ENCODE measurements at regions not wholly inside any gene's neighbourhood (a gene's known extent, or its start where the extent isn't known, plus 50 kb on each side); places are given as distances from the start of the nearest gene placed in this dataset.

DNA sequence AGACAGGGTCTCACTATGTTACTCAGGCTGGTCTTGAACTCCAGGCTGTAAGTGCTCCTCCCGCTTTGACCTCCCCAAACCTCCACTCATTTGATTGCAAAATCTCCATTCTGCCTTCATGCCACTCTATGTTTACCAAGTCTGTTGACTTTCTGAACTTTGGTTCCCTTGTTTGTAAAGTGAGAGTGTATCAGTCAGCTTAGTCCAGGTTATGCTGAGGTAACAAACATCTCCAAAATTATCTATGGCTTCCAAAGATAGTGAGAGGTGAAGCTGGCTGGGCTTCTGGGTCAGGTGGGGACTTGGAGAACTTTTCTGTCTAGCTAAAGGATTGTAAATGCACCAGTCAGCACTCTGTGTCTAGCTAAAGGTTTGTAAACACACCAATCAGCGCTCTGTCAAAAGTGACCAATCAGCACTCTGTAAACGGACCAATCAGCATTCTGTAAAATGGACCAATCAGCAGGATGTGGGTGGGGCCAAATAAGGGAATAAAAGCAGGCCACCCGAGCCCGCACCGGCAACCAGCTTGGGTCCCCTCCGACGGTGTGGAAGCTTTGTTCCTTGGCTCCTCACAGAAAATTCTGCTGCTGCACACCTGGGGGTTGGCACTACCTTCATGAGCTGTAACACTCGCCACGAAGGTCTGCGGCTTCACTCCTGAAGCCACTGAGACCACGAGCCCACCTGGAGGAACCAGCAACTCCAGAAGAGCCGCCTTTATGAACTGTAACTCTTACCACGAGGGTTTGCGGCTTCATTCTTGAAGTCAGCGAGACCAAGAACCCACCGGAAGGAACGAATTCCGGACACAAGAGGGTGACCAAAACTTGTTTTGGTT is 109.3 kb downstream of the MIAT start:
- TF ChIP-seq CTCF (IDR thresholded peaks at IDR 0.05) = no peak
- DNase-seq = no peak
- no peaks in the 10 kb centered on the region for H3K27me3 ChIP-seq

DNA sequence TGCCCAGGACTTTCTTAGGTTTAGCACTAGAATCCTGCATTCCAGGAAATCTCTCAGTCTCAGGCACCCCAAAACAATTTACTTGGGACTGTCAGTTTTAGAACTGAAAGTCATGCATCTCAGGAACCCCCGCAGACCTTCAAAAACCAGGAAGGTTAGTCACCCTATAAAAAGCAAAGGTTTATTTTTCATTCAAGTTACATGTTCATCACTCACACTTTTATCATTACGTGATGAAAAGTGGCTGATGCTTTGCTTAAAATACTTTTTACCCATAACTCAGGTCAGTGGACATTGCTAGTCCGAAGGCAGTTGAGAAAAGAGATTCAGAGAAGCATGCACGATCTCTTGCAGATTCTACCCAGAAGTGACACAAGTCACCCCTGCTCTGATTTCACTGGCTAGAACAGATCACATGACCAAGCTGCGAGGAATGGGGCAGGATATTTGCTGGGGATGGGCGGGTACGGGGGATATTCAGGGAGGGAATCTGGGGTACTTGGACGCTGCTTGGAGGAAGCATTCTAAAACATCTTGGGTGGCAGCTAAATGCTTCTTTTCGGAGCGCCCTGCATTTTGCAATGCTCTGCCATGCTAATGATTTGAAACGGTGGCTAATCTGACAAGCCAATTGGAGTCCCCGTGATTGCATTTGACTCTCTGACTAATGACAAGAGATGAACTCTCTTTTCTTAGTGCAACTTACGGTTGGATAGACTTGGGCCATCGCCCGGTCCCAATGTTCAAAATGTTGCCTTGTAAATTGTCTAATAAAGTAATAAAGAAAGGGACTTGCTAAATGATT is 110.2 kb downstream of the MIAT start:
- H3K4me3 ChIP-seq = no peak overlapping the region

More for the DNA sequence above, 109.3 kb downstream of the MIAT start:
- H3K4me3 ChIP-seq = no peak overlapping the region
- intact Hi-C loops (cut with DNase I; ENCODE audit: low total_unique reads) = no loop called here
- no peak overlapping the region for H3K27ac ChIP-seq
- peaks cover 0 to 11% (median 8%) of the 10 kb centered on the region in 3 donors for H3K36me3 ChIP-seq
- H3K4me1 ChIP-seq = no peaks in the 10 kb centered on the region
- no peaks in the 10 kb centered on the region for H3K9me3 ChIP-seq

GRCh38 chr22:26768156-26768515 is 110.7 kb downstream of the MIAT start:
- H3K36me3 ChIP-seq = peaks cover 0 to 11% (median 8%) of the 10 kb centered on the region in 3 donors
- no peak for TF ChIP-seq CTCF (IDR thresholded peaks at IDR 0.05)
- no peaks in the 10 kb centered on the region for H3K27me3 ChIP-seq
- H3K9me3 ChIP-seq = no peaks in the 10 kb centered on the region
- H3K4me1 ChIP-seq = no peaks in the 10 kb centered on the region
- intact Hi-C loops (cut with DNase I; ENCODE audit: low total_unique reads) = no loop called here
- no peak overlapping the region for H3K4me3 ChIP-seq
- DNase-seq = no peak
- H3K27ac ChIP-seq = no peak overlapping the region

More for the DNA sequence above, 110.2 kb downstream of the MIAT start:
- Histone ChIP-seq H3K36me3 (peaks cover 0 to 11% (median 8%) of the 10 kb centered on the region in 3 donors), H3K4me1 (no peaks in the 10 kb centered on the region), H3K27me3 (no peaks in the 10 kb centered on the region), H3K27ac (no peak overlapping the region), H3K9me3 (no peaks in the 10 kb centered on the region)
- no peak for TF ChIP-seq CTCF (IDR thresholded peaks at IDR 0.05)
- intact Hi-C loops (cut with DNase I; ENCODE audit: low total_unique reads) = no loop called here
- DNase-seq = no peak

GRCh38 chr22:26768952-26769351 is 111.6 kb downstream of the MIAT start:
- Histone ChIP-seq H3K4me1 (no peaks in the 10 kb centered on the region), H3K27ac (no peak overlapping the region), H3K4me3 (no peak overlapping the region), H3K36me3 (peaks cover 0 to 11% (median 8%) of the 10 kb centered on the region in 3 donors), H3K9me3 (no peaks in the 10 kb centered on the region), H3K27me3 (no peaks in the 10 kb centered on the region)
- intact Hi-C loops (cut with DNase I; ENCODE audit: low total_unique reads) = no loop called here
- TF ChIP-seq CTCF (IDR thresholded peaks at IDR 0.05) = no peak
- DNase-seq = no peak

DNA sequence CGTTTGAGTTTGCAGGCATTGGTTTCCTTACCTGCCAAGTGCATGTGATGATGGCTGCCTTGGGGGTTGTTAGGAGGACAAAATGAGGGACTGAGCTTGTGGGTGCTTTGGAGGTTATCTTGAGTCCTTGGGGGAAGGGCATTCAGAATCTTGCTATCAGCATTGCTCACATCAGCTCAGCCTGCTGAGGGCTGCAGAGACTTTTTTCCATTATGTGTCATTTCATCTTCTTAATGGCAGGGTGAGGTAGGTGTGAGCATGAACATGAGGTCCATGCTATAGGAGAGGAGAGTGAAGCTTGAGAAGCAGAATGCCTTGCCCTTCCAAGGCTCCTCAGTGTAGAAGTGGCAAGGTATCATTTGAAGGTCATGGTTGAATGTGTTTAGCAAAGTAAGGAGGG is 112.3 kb downstream of the MIAT start:
- Histone ChIP-seq H3K4me1 (no peaks in the 10 kb centered on the region), H3K27me3 (no peaks in the 10 kb centered on the region), H3K9me3 (no peaks in the 10 kb centered on the region), H3K36me3 (peaks cover 2 to 18% (median 8%) of the 10 kb centered on the region in 3 donors), H3K4me3 (no peak overlapping the region), H3K27ac (no peak overlapping the region)
- intact Hi-C loops (cut with DNase I; ENCODE audit: low total_unique reads) = no loop called here
- TF ChIP-seq CTCF (IDR thresholded peaks at IDR 0.05) = no peak
- DNase-seq = no peak

Data from tibial artery (tissue), 4 donors.